HG03196 (cell line): ENCODE measurements at regions not wholly inside any gene's neighbourhood (a gene's known extent, or its start where the extent isn't known, plus 50 kb on each side); places are given as distances from the start of the nearest gene placed in this dataset.
A peak's percentile ranks its signal among the peaks of the same experiment; 100 is the strongest.

Source experiments
- ATAC-seq: cut with Tn5 transposase; IDR thresholded peaks from one replicate; pipeline ENCODE4 v1.9.1; 2021; ENCODE audit not compliant: unreplicated experiment

GRCh38 chr5:74576941-74577456 lies 63.5 kb downstream of the ENC1 start:
- ATAC-seq = peak; percentile 63

- ATAC-seq = no peak
These were observed 64.6 kb downstream of the ENC1 start for GRCh38 chr5:74575741-74576538.

GRCh38 chr5:74570250-74570649 lies 70.3 kb downstream of the ENC1 start:
- no peak for ATAC-seq

GRCh38 chr5:74567411-74567995 lies 73.0 kb downstream of the ENC1 start:
- ATAC-seq = no peak

- ATAC-seq = no peak
These were observed 78.4 kb downstream of the ENC1 start for GRCh38 chr5:74562122-74562521.

GRCh38 chr5:74560245-74560644 lies 80.3 kb downstream of the ENC1 start:
- no peak for ATAC-seq

- no peak for ATAC-seq
These were observed 83.6 kb downstream of the ENC1 start for GRCh38 chr5:74556631-74557595.

GRCh38 chr5:74556006-74556405 lies 84.5 kb downstream of the ENC1 start:
- no peak for ATAC-seq

- no peak for ATAC-seq
These were observed 88.4 kb downstream of the ENC1 start for GRCh38 chr5:74552101-74552500.

GRCh38 chr5:74550927-74551326 lies 89.6 kb downstream of the ENC1 start:
- no peak for ATAC-seq

GRCh38 chr5:74549384-74549783 lies 91.1 kb downstream of the ENC1 start:
- no peak for ATAC-seq

- ATAC-seq = no peak
These were observed 93.7 kb downstream of the ENC1 start for GRCh38 chr5:74546796-74547195.

- ATAC-seq = no peak
These were observed 95.7 kb downstream of the ENC1 start for GRCh38 chr5:74544811-74545210.

GRCh38 chr5:74543162-74543995 lies 97.1 kb downstream of the ENC1 start:
- ATAC-seq = no peak

- ATAC-seq = no peak
These were observed 98.0 kb downstream of the ENC1 start for GRCh38 chr5:74542482-74542881.

GRCh38 chr5:74541381-74541781 lies 99.1 kb downstream of the ENC1 start:
- ATAC-seq = no peak

GRCh38 chr5:74540622-74541021 lies 99.9 kb downstream of the ENC1 start:
- no peak for ATAC-seq

GRCh38 chr5:74539986-74540385 lies 100.5 kb downstream of the ENC1 start:
- no peak for ATAC-seq

GRCh38 chr5:74538206-74538661 lies 102.3 kb downstream of the ENC1 start:
- ATAC-seq = no peak

- ATAC-seq = no peak
These were observed 103.9 kb downstream of the ENC1 start for GRCh38 chr5:74536658-74537057.
